A549 (cell line): ENCODE measurements at regions not wholly inside any gene's neighbourhood (a gene's known extent, or its start where the extent isn't known, plus 50 kb on each side); places are given as distances from the start of the nearest gene placed in this dataset.

Experiments used
- CEBPB ChIP-seq, 2 experiments: fragments of >200 bp in 1 of 2; sonication (Bioruptor Twin) in 1 of 2; formaldehyde crosslinking in 1 of 2; IDR thresholded peaks; 2 replicates each; pipeline ENCODE4 v1.6.1; 2012 to 2016
- CTCF ChIP-seq: fragments of >200 bp; sonication (Bioruptor Twin); formaldehyde crosslinking; IDR thresholded peaks from 3 replicates; pipeline ENCODE4 v1.5.1; 2016
- EP300 ChIP-seq, 2 experiments: fragments of >200 bp; sonication (Bioruptor Twin); formaldehyde crosslinking; IDR thresholded peaks; 2 replicates in 1 of 2; 3 replicates in 1 of 2; pipeline ENCODE4 v1.6.1; 2016 to 2017
- JUN ChIP-seq, 2 experiments: fragments of >200 bp; sonication (Bioruptor Twin); formaldehyde crosslinking; IDR thresholded peaks; 2 replicates in 1 of 2; 3 replicates in 1 of 2; pipeline ENCODE4 v1.6.1; 2016 to 2017
- JUNB ChIP-seq: fragments of >200 bp; sonication (Bioruptor Twin); formaldehyde crosslinking; IDR thresholded peaks from 2 replicates; pipeline ENCODE4 v1.6.1; 2016
- KDM1A ChIP-seq: fragments of 200-600 bp; sonication (generic); IDR thresholded peaks from 2 replicates; pipeline ENCODE4 v1.6.1; 2016; ENCODE audit warnings: low read depth, mild to moderate bottlenecking
- RAD21 ChIP-seq, 2 experiments: fragments of >200 bp in 1 of 2; sonication (Bioruptor Twin) in 1 of 2; formaldehyde crosslinking in 1 of 2; IDR thresholded peaks in 1 of 2; conservative IDR thresholded peaks in 1 of 2; 2 replicates in 1 of 2; 3 replicates in 1 of 2; pipeline ENCODE4 v1.6.1; 2012 to 2018; ENCODE audit warnings: inconsistent platforms in 1 of 2
- ZSCAN20 ChIP-seq: fragments of 250-450 bp; sonication (Bioruptor Pico); IDR thresholded peaks from 2 replicates; pipeline ENCODE4 v1.8.0; 2022; ENCODE audit warnings: mild to moderate bottlenecking, moderate library complexity
- TF ChIP-seq, protein P1 (sequence below): fragments of 200-600 bp; sonication (generic); IDR thresholded peaks from 2 replicates; pipeline ENCODE4 v1.6.1; 2016; ENCODE audit warnings: antibody characterized with exemption, mild to moderate bottlenecking, moderate library complexity

DNA sequence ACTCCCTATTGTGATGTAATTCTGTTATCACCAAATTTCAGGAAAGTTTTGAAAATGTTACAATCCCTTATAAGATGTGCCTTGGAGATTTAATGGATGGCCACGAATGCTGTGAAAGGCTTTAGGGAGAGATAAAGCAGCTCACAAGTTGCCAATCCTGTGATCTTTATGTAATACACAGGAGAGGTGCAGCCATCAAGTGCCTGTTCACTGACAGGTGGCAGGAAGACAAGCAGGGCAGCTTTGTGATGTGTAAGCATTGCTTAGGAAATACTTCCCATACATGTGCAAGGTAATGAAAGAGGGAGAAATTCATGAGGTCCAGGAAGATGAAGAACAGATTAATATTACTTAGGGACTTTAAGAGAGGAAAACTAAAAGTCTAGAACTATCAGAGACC is 628.8 kb downstream of the SLITRK6 start:
- TF ChIP-seq CTCF = no peak
- TF ChIP-seq EP300 (IDR thresholded peaks at IDR 0.05) = no peak
- no peak for TF ChIP-seq KDM1A
- no peak for TF ChIP-seq JUNB
- TF ChIP-seq, protein P1, sequence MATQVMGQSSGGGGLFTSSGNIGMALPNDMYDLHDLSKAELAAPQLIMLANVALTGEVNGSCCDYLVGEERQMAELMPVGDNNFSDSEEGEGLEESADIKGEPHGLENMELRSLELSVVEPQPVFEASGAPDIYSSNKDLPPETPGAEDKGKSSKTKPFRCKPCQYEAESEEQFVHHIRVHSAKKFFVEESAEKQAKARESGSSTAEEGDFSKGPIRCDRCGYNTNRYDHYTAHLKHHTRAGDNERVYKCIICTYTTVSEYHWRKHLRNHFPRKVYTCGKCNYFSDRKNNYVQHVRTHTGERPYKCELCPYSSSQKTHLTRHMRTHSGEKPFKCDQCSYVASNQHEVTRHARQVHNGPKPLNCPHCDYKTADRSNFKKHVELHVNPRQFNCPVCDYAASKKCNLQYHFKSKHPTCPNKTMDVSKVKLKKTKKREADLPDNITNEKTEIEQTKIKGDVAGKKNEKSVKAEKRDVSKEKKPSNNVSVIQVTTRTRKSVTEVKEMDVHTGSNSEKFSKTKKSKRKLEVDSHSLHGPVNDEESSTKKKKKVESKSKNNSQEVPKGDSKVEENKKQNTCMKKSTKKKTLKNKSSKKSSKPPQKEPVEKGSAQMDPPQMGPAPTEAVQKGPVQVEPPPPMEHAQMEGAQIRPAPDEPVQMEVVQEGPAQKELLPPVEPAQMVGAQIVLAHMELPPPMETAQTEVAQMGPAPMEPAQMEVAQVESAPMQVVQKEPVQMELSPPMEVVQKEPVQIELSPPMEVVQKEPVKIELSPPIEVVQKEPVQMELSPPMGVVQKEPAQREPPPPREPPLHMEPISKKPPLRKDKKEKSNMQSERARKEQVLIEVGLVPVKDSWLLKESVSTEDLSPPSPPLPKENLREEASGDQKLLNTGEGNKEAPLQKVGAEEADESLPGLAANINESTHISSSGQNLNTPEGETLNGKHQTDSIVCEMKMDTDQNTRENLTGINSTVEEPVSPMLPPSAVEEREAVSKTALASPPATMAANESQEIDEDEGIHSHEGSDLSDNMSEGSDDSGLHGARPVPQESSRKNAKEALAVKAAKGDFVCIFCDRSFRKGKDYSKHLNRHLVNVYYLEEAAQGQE = no peak
- no peak for TF ChIP-seq ZSCAN20 (CRISPR knock-in tag)
- TF ChIP-seq RAD21 (conservative IDR thresholded peaks at IDR 0.05 in 1 of 2, IDR thresholded peaks at IDR 0.05 in 1 of 2) = no peak
- TF ChIP-seq CEBPB (IDR thresholded peaks at IDR 0.05) = no peak
- no peak for TF ChIP-seq JUN (IDR thresholded peaks at IDR 0.05)
